PC-9 (cell line): ENCODE measurements at regions not wholly inside any gene's neighbourhood (a gene's known extent, or its start where the extent isn't known, plus 50 kb on each side); places are given as distances from the start of the nearest gene placed in this dataset.
"Not testable (repeated sequence)": the region's sequence is repeated elsewhere in the genome, so short reads cannot be mapped to it uniquely, and the experiment has no call there.

Source experiments
- BruUV-seq: library from RNA; stranded (reverse); fragments of 400-500 nt; replicated peaks from 2 replicates; lab custom pipeline; 2021; lab: Mats Ljungman, UMichigan
- CTCF ChIA-PET: fragments of 300-600 bp; sonication (Branson Sonifier 250); formaldehyde crosslinking; loops from one replicate; lab custom pipeline; 2022; ENCODE audit warnings: antibody characterized with exemption; lab: Charles Lee
- POLR2A ChIA-PET: fragments of 300-600 bp; sonication (Branson Sonifier 250); formaldehyde crosslinking; loops from one replicate; lab custom pipeline; 2022; ENCODE audit warnings: antibody characterized with exemption; ENCODE audit not compliant: unreplicated experiment; lab: Charles Lee
- DNase-seq, 2 experiments: peaks; one replicate each; pipeline versions ENCODE4 v3.0.0 to v3.0.0-alpha.2; 2015 to 2022; ENCODE audit warnings: mixed read lengths in 1 of 2
- H2AFZ ChIP-seq: fragments of 200-600 bp; sonication (generic); 2 replicates; pipeline ENCODE4 v1.8.1; 2017; ENCODE audit warnings: antibody characterized with exemption
- H3F3A ChIP-seq: fragments of 200-600 bp; sonication (generic); 2 replicates; pipeline ENCODE4 v1.8.1; 2017; ENCODE audit warnings: antibody characterized with exemption, mild to moderate bottlenecking, low read depth; ENCODE audit not compliant: insufficient read depth
- H3K27ac ChIP-seq: fragments of 200-600 bp; sonication (generic); 2 replicates; pipeline ENCODE4 v1.6.1; 2016; ENCODE audit warnings: mixed run types
- H3K27me3 ChIP-seq: fragments of 200-600 bp; sonication (generic); 2 replicates; pipeline ENCODE4 v1.6.1; 2016; ENCODE audit warnings: low read depth, mixed run types; ENCODE audit not compliant: insufficient read depth
- H3K36me3 ChIP-seq: fragments of 200-600 bp; sonication (generic); 2 replicates; pipeline ENCODE4 v1.6.1; 2016; ENCODE audit warnings: low read depth, mixed run types
- H3K4me1 ChIP-seq: fragments of 200-600 bp; sonication (generic); replicated peaks from 2 replicates; pipeline ENCODE4 v1.6.1; 2016; ENCODE audit warnings: mixed run types; ENCODE audit not compliant: insufficient read depth
- H3K4me2 ChIP-seq: fragments of 200-600 bp; sonication (generic); 2 replicates; pipeline ENCODE4 v1.6.1; 2017; ENCODE audit warnings: mixed run types
- H3K4me3 ChIP-seq: fragments of 200-600 bp; sonication (generic); 2 replicates; pipeline ENCODE4 v1.6.1; 2016; ENCODE audit warnings: mixed run types
- H3K79me2 ChIP-seq: fragments of 200-600 bp; sonication (generic); 2 replicates; pipeline ENCODE4 v1.6.1; 2017; ENCODE audit warnings: low read depth, mixed run types
- H3K9me2 ChIP-seq: fragments of 200-600 bp; sonication (generic); 2 replicates; pipeline ENCODE4 v1.8.1; 2017; ENCODE audit warnings: mild to moderate bottlenecking; ENCODE audit not compliant: insufficient read depth
- H3K9me3 ChIP-seq: fragments of 200-600 bp; sonication (generic); 2 replicates; pipeline ENCODE4 v1.8.1; 2016; ENCODE audit warnings: low read depth; ENCODE audit not compliant: insufficient read depth
- H4K20me1 ChIP-seq: fragments of 200-600 bp; sonication (generic); 2 replicates; pipeline ENCODE4 v1.8.1; 2017; ENCODE audit not compliant: insufficient read depth
- intact Hi-C: fragments of 100-400 bp; cut with micrococcal nuclease; formaldehyde crosslinking; loops from one replicate; pipeline ENCODE4 v1.10.0; 2022; ENCODE audit not compliant: unreplicated experiment

GRCh38 chr2:87519158-87520011 is 228.5 kb upstream of the PLGLB2 start:
- H3K79me2 ChIP-seq, POLR2A ChIA-PET, H3K4me3 ChIP-seq, BruUV-seq, DNase-seq, CTCF ChIA-PET, H3K4me2 ChIP-seq, H3K9me2 ChIP-seq, H3K4me1 ChIP-seq, H3F3A ChIP-seq, H3K27me3 ChIP-seq, H3K36me3 ChIP-seq, H4K20me1 ChIP-seq, intact Hi-C loops, H3K9me3 ChIP-seq, H3K27ac ChIP-seq, H2AFZ ChIP-seq: not testable (repeated sequence)

- H3K27me3 ChIP-seq, H3K9me2 ChIP-seq, H3K9me3 ChIP-seq, BruUV-seq, DNase-seq, H3K79me2 ChIP-seq, H4K20me1 ChIP-seq, H3K27ac ChIP-seq, H3K4me2 ChIP-seq, H2AFZ ChIP-seq, H3K4me3 ChIP-seq, H3K36me3 ChIP-seq, H3F3A ChIP-seq, POLR2A ChIA-PET, CTCF ChIA-PET, H3K4me1 ChIP-seq, intact Hi-C loops: not testable (repeated sequence)
Observed at GRCh38 chr2:87521057-87521456, 226.8 kb upstream of the PLGLB2 start.

GRCh38 chr2:87521489-87521888 is 226.4 kb upstream of the PLGLB2 start:
- POLR2A ChIA-PET, H3K79me2 ChIP-seq, H3K4me1 ChIP-seq, H3K4me2 ChIP-seq, H3K36me3 ChIP-seq, H3K4me3 ChIP-seq, H2AFZ ChIP-seq, H3K9me2 ChIP-seq, H4K20me1 ChIP-seq, H3K27ac ChIP-seq, H3F3A ChIP-seq, DNase-seq, intact Hi-C loops, H3K27me3 ChIP-seq, BruUV-seq, H3K9me3 ChIP-seq, CTCF ChIA-PET: not testable (repeated sequence)

DNA sequence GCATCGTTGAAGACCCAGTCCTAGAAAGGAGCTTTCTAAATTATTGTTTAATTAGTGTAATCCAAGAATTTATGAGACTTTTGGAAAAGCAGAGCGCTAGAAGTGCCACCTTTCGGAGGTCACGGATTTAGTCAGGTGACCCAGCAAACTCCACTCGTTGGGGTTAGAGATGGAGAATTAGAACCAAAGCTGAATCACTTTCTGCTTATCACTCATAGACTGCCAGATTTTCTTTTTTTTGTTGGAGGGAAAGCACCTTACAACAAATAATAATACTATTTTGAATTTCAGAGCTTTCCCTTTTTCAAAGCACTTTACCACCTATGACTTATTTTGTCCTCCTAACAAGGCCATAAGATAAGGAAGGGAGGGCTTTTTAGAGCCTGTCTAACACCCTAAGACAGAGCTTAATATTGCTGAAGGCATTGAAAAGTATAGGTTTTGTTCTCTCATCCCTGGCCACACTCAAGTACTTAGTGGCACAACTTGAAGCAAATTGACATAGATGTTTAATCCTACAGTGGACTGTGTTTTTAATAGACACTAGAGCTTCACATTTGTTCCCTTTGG is 223.2 kb upstream of the PLGLB2 start:
- H2AFZ ChIP-seq, intact Hi-C loops, CTCF ChIA-PET, H3K79me2 ChIP-seq, H3K4me1 ChIP-seq, H3F3A ChIP-seq, H3K27ac ChIP-seq, POLR2A ChIA-PET, H3K4me3 ChIP-seq, BruUV-seq, H3K9me2 ChIP-seq, DNase-seq, H4K20me1 ChIP-seq, H3K4me2 ChIP-seq, H3K9me3 ChIP-seq, H3K36me3 ChIP-seq, H3K27me3 ChIP-seq: not testable (repeated sequence)

DNA sequence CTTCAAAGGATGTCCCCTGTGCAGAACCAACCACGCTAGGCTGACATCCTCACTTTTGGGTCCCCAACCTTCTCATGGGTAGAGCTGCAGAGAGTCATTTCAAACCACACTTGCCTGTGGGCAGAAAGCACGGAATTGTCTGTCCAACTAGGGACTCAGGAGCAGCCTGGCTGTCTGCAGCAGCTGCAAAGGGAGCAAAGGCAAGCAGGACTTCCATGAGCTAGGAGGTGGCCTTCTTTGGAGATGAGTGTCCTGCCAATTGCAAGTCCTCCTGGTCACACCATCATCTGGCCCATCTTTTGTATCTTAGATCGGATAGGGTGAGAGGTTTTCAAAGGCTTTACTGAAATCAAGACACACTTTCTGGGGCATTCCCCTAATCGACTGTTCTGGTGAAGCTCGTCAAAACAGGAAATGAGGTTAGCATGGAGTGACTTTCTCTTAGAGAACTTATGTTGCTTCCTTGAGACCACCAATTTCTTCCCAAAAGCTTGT is 222.3 kb upstream of the PLGLB2 start:
- DNase-seq, H3F3A ChIP-seq, H3K27me3 ChIP-seq, intact Hi-C loops, POLR2A ChIA-PET, H3K9me3 ChIP-seq, H3K9me2 ChIP-seq, H3K4me1 ChIP-seq, CTCF ChIA-PET, H4K20me1 ChIP-seq, H2AFZ ChIP-seq, H3K36me3 ChIP-seq, BruUV-seq, H3K4me2 ChIP-seq, H3K27ac ChIP-seq, H3K4me3 ChIP-seq, H3K79me2 ChIP-seq: not testable (repeated sequence)

DNA sequence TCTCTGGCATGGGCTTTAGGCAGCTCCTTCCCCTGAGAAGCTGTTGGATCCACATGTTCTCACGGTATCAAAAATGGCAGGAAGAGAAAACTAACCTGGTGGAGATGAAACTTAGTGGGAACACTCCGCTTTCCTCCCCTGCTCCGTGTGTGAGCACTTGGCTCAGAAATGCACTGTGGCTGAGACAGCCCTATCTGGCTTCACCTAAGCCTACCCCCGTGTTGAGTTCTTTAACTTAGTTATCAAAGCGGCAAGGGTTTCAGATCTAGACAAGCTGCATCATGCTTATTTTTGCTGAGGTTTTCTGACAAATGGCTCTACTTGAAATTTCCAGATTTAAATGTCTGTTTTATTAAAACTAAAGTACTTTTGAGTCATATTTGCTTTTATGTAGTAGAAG is 221.6 kb upstream of the PLGLB2 start:
- H3K4me1 ChIP-seq, H3K27ac ChIP-seq, CTCF ChIA-PET, H3K4me3 ChIP-seq, H3K4me2 ChIP-seq, H3K36me3 ChIP-seq, intact Hi-C loops, BruUV-seq, H3F3A ChIP-seq, H3K9me3 ChIP-seq, H3K9me2 ChIP-seq, POLR2A ChIA-PET, H4K20me1 ChIP-seq, DNase-seq, H2AFZ ChIP-seq, H3K27me3 ChIP-seq, H3K79me2 ChIP-seq: not testable (repeated sequence)

- H3K4me1 ChIP-seq, DNase-seq, H3K79me2 ChIP-seq, H4K20me1 ChIP-seq, H3K4me2 ChIP-seq, H3K27ac ChIP-seq, H3K27me3 ChIP-seq, H3F3A ChIP-seq, POLR2A ChIA-PET, H3K9me2 ChIP-seq, intact Hi-C loops, H3K36me3 ChIP-seq, H2AFZ ChIP-seq, BruUV-seq, H3K4me3 ChIP-seq, H3K9me3 ChIP-seq, CTCF ChIA-PET: not testable (repeated sequence)
Observed at GRCh38 chr2:87531968-87532715, 215.7 kb upstream of the PLGLB2 start.
